ENCODE measurements at regions not wholly inside any gene's neighbourhood (a gene's known extent, or its start where the extent isn't known, plus 50 kb on each side); places are given as distances from the start of the nearest gene placed in this dataset.

- Histone ChIP-seq H3K27ac (ENCODE audit: low read depth, low read length, poor library complexity, severe bottlenecking) (no peak overlapping the region), H3K27me3 (ENCODE audit: insufficient read depth, low read length) (peaks cover 6% of the 10 kb centered on the region; the same call in 1 of the 2 replicates), H3K9me3 (ENCODE audit: low read length) (no peaks in the 10 kb centered on the region), H4K20me1 (ENCODE audit: insufficient read depth, low read length) (no peaks in the 10 kb centered on the region), H3K9ac (ENCODE audit: low read length) (no peak overlapping the region), H3K4me1 (ENCODE audit: insufficient read depth, low read length, severe bottlenecking) (peaks cover 24% of the 10 kb centered on the region), H3K9me2 (ENCODE audit: low read depth, low read length) (no peaks in the 10 kb centered on the region), H3K36me3 (ENCODE audit: insufficient read depth, low read length) (no peaks in the 10 kb centered on the region; the same call in 1 of the 2 replicates), H3F3A (ENCODE audit: insufficient read depth, low read length) (no peaks in the 10 kb centered on the region), H2AFZ (ENCODE audit: low read length) (no peak overlapping the region), H3K4me2 (ENCODE audit: low read length) (no peak overlapping the region), H3K4me3 (ENCODE audit: low read depth, low read length, poor library complexity, severe bottlenecking) (no peak overlapping the region), H3K79me2 (ENCODE audit: insufficient read depth, low read length) (no peaks in the 10 kb centered on the region)
- TF ChIP-seq CTCF (IDR thresholded peaks at IDR 0.05; ENCODE audit: low read length) (peak; percentile 79), EZH2 (IDR thresholded peaks at IDR 0.05; ENCODE audit: borderline replicate concordance, low read length) (no peak)
These were observed 96.2 kb upstream of the TRPM1 start for GRCh38 chr15:31197497-31198414.

- no peaks in the 10 kb centered on the region; the same call in 1 of the 2 replicates for H3K27me3 ChIP-seq (ENCODE audit: insufficient read depth, low read length)
- no peaks in the 10 kb centered on the region for H3K9me2 ChIP-seq (ENCODE audit: low read depth, low read length)
- peak; percentile 85 for TF ChIP-seq CTCF (IDR thresholded peaks at IDR 0.05; ENCODE audit: low read length)
- TF ChIP-seq EZH2 (IDR thresholded peaks at IDR 0.05; ENCODE audit: borderline replicate concordance, low read length): no peak
- no peak overlapping the region for H2AFZ ChIP-seq (ENCODE audit: low read length)
- peak overlapping the region; percentile 30; the same call in 1 of the 2 replicates for H3K4me2 ChIP-seq (ENCODE audit: low read length)
- H3K4me1 ChIP-seq (ENCODE audit: insufficient read depth, low read length, severe bottlenecking): peaks cover 54% of the 10 kb centered on the region
- no peaks in the 10 kb centered on the region for H3K9me3 ChIP-seq (ENCODE audit: low read length)
- no peaks in the 10 kb centered on the region for H4K20me1 ChIP-seq (ENCODE audit: insufficient read depth, low read length)
- no peak overlapping the region for H3K4me3 ChIP-seq (ENCODE audit: low read depth, low read length, poor library complexity, severe bottlenecking)
- H3F3A ChIP-seq (ENCODE audit: insufficient read depth, low read length): no peaks in the 10 kb centered on the region
- peak overlapping the region; percentile 96 for H3K27ac ChIP-seq (ENCODE audit: low read depth, low read length, poor library complexity, severe bottlenecking)
- H3K36me3 ChIP-seq (ENCODE audit: insufficient read depth, low read length): no peaks in the 10 kb centered on the region
- peak overlapping the region; percentile 38; the same call in 1 of the 2 replicates for H3K9ac ChIP-seq (ENCODE audit: low read length)
- no peaks in the 10 kb centered on the region for H3K79me2 ChIP-seq (ENCODE audit: insufficient read depth, low read length)
These were observed 99.2 kb upstream of the TRPM1 start for GRCh38 chr15:31200735-31201151.

GRCh38 chr15:31202953-31203352 is 101.4 kb upstream of the TRPM1 start:
- Histone ChIP-seq H3K36me3 (ENCODE audit: insufficient read depth, low read length) (no peaks in the 10 kb centered on the region), H3K9ac (ENCODE audit: low read length) (peak overlapping the region; percentile 49), H3K27me3 (ENCODE audit: insufficient read depth, low read length) (no peaks in the 10 kb centered on the region; the same call in 1 of the 2 replicates), H4K20me1 (ENCODE audit: insufficient read depth, low read length) (no peaks in the 10 kb centered on the region), H3F3A (ENCODE audit: insufficient read depth, low read length) (no peaks in the 10 kb centered on the region), H3K9me3 (ENCODE audit: low read length) (no peaks in the 10 kb centered on the region), H2AFZ (ENCODE audit: low read length) (no peak overlapping the region), H3K4me1 (ENCODE audit: insufficient read depth, low read length, severe bottlenecking) (peaks cover 54% of the 10 kb centered on the region), H3K27ac (ENCODE audit: low read depth, low read length, poor library complexity, severe bottlenecking) (peak overlapping the region; percentile 96), H3K9me2 (ENCODE audit: low read depth, low read length) (no peaks in the 10 kb centered on the region), H3K79me2 (ENCODE audit: insufficient read depth, low read length) (no peaks in the 10 kb centered on the region), H3K4me2 (ENCODE audit: low read length) (peak overlapping the region; percentile 32; the same call in 1 of the 2 replicates), H3K4me3 (ENCODE audit: low read depth, low read length, poor library complexity, severe bottlenecking) (no peak overlapping the region)
- TF ChIP-seq CTCF (IDR thresholded peaks at IDR 0.05; ENCODE audit: low read length) (no peak), EZH2 (IDR thresholded peaks at IDR 0.05; ENCODE audit: borderline replicate concordance, low read length) (no peak)

Data from OCI-LY1 (cell line).